HK-2 (cell line): ENCODE measurements at regions not wholly inside any gene's neighbourhood (a gene's known extent, or its start where the extent isn't known, plus 50 kb on each side); places are given as distances from the start of the nearest gene placed in this dataset.
"Not testable (repeated sequence)": the region's sequence is repeated elsewhere in the genome, so short reads cannot be mapped to it uniquely, and the experiment has no call there.

Source experiments
- DNase-seq: peaks from one replicate; pipeline ENCODE4 v3.0.0-alpha.2; 2018; ENCODE audit not compliant: unreplicated experiment

- no peak for DNase-seq
These were observed 249.3 kb upstream of the KRR1 start for GRCh38 chr12:75760573-75761294.

DNA sequence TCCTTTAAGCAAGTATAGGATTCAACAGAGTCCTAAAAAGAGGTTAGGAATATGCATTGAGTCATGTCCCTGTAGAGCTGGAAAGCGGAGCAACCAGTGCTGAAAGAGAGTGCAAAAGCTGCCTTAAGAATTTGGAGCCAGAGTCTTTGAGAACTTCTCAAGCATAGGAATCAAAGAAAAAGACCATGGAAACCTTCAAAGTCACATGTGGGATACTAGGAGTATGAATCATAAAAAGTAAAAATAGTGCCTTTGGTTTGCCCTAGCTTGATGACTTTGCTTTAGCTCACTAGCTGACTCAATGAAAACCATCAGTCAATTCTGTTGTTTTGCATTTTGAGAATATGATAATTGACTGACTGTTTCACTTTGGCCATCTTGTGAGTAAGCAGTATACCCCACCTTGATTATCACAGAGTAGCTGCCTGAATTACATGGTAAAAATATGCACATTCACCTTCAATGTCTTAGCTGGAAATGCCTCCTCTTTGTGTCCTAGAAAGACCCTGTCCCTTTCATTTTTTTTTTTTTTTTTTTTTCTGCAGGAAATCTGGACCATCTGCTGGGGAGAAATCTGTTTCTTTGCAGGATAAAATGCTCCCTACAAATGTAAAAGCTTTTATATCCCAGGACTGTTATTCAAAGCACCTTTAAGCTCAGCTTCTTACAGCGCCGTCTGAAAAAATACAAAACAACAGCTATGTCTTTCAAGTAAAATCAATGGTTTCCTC, 248.6 kb upstream of the KRR1 start:
- no peak for DNase-seq

DNA sequence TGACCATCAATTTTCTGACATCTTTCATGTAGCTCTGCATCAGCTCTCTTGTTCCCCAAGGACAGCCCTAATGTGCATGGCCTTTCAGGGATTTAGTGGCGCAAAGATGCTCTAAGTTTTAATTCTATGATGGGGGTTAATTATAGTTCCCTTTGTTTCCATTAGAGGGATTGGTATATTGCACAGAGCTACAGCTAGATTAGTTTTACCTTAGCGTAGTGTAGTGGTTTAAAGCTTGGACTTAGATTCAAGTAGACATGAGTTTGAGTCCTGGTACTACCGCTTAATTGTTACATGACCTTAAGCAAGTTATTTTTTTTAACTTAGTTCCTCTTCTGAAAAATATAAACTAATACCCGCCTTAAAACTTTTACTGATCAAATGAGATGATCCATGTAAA, 247.8 kb upstream of the KRR1 start:
- DNase-seq = no peak

GRCh38 chr12:75756771-75757170, 245.4 kb upstream of the KRR1 start:
- DNase-seq = no peak

GRCh38 chr12:75756111-75756510, 244.7 kb upstream of the KRR1 start:
- no peak for DNase-seq

DNA sequence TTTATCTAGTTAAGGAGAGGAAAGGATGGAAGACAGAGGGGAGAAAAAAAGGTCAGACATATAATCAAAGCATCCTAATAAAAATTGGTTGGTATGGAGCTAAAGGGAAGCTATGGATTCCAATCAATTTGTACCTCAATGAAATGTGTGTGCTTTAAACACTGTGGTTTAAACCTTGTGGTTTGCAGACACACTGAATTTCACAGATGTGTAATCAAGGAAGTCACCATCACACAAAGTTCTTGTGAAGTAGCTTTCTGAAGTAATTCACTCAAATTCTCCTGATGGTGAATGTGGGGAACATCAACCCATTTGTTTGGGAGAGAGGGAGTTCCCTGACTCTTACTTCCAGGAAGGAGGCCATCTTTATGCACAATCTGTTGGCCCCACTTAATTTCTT, 243.3 kb upstream of the KRR1 start:
- DNase-seq = no peak

- DNase-seq = no peak
These were observed 242.7 kb upstream of the KRR1 start for GRCh38 chr12:75754141-75754540.

DNA sequence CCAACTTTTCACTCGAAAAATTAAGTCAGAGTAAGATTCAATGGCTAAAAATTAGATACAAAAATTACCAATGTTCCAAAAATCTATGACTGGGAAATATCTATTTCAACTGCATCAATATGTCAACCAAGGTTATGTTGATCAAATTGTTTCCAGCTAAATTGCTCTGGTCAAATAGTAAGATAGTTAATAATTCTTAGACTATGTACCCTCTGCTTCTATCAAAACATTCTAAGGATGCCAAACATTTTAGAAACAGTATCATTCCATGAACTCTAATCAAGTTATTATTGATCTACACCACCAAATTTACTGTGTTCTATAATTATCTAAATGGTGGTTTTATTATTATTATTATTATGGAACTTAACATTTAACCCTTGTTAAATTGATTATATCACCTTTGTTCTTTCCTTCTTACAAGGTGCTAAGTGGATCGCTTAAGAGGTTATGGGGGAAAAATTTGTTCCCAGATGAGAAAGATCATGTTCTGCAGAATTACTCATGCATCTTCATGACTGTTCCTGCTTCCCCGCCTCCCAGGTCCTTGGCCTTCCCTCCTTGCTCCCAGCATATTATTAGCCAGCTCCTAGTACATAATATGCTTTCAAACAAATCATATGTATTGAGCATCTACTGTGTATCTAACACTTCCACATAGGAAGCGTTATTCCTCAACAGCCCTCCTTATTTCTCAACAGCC, 240.5 kb upstream of the KRR1 start:
- no peak for DNase-seq

GRCh38 chr12:75750716-75751306, 239.4 kb upstream of the KRR1 start:
- DNase-seq = no peak

DNA sequence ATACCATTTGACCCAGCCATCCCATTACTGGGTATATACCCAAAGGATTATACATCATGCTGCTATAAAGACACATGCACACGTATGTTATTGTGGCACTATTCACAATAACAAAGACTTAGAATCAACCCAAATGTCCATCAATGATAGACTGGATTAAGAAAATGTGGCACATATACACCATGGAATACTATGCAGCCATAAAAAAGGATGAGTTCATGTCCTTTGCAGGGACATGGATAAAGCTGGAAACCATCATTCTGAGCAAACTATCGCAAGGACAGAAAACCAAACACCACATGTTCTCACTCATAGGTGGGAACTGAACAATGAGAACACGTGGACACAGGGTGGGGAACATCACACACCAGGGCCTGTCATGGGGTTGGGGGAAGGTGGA, 237.6 kb upstream of the KRR1 start:
- not testable (repeated sequence) for DNase-seq

GRCh38 chr12:75748136-75748535, 236.7 kb upstream of the KRR1 start:
- no peak for DNase-seq

DNA sequence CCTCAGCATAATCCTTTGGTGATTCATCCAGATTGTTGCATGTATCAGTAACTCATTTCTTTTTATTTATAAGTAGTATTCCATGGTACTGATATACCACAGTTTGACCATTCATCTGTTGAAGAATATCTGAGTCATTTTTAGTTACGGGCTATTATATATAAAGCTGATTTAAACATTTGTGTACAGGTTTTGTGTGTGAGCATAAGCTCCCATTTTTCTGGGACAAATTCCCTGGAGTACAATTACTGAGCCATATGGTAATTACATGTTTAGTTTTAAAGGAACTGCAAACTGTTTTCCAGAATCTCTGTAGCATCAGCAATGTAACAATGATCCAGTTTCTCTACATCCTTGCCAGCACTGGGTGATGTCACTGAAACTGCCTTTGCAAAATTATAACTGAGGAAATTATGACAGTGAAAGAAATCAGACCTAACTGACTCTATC, 236.2 kb upstream of the KRR1 start:
- DNase-seq = no peak

DNA sequence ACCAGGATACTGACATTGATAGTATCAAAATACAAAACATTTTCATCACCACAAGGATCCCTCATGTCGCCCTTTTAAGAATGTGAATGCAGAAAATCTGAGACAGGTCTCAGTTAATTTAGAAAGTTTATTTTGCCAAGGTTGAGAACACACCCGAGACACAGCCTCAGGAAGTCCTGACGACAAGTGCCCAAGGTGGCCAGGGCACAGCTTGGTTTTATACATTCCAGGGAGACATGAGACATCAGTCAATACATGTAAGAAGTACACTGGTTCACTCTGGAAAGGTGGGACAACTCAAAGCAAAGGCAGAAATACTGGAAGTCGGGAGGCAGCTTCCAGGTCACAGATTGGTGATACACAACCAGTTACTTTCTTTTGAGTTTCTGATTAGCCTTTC, 235.2 kb upstream of the KRR1 start:
- no peak for DNase-seq

DNA sequence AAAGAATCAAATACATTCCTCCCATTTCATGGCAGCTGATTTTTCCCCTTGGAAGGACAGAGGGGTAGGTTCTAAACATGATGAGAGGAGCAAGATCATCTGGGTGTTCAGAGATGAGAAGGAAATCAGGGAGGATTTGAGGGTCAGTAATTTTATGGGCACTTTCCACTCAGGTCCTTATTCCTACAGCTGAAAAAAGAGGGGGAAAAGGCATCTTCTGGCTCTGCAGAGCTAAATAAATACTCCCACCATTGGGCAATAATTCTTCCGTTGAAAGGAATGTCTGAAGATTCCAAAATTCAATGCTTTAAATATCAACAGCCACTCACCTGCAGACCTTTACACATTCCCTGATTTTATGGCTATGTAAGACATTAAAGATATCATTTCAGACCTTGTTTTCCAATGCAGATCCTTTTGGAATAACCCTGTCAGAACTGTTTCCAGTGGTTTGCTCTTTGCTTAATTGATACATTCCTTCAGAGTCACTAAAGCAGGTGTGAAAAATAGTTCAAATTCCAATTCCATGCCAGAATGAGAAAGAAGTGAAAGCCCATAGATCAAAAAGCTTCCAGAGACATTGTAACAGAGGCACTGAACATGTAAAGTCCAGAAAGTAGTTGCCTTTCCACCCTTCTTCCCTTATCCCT, 233.3 kb upstream of the KRR1 start:
- no peak for DNase-seq

GRCh38 chr12:75742961-75743360, 231.6 kb upstream of the KRR1 start:
- no peak for DNase-seq

- DNase-seq = no peak
These were observed 230.6 kb upstream of the KRR1 start for GRCh38 chr12:75742048-75742447.

DNA sequence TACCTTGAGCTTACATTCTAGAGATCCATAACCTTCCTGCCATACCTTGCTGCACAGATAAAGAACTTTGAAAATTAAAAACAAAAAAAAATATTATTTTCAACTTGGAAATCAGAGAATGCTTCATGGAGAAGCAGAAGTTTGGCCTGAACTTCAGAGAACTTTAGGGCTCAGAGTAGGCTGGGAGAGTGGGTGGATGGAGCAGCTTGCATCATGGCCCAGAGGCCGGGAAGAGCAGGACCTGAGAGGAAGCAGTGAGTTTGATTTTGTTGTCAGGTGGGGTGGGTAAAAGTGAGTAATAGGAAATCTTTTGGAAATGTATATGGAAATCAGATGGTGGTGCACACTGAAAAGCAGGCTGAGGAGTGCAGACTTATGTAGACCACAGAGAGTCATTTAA, 228.5 kb upstream of the KRR1 start:
- DNase-seq = no peak

GRCh38 chr12:75739098-75739497, 227.7 kb upstream of the KRR1 start:
- DNase-seq = not testable (repeated sequence)

DNA sequence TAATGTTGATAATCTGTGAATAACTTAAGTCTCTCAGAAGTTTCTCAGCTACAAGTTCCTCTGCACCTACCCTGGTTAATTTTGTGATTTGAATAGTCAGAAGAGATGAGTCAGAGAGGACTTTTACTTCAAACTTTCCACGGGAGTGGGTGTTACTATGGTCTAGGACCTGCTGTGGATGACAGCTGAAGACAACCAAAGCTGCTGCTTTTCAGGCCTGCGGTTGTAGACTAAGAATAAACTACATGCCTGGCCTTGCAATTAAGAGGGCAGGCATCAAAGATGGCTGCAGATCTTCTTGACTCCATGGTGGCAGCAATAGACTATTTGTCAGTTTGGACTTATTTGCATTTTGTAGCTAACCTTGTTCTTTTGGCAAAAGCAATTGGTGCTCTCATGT, 227.1 kb upstream of the KRR1 start:
- no peak for DNase-seq

GRCh38 chr12:75735853-75736252, 224.4 kb upstream of the KRR1 start:
- DNase-seq = no peak

DNA sequence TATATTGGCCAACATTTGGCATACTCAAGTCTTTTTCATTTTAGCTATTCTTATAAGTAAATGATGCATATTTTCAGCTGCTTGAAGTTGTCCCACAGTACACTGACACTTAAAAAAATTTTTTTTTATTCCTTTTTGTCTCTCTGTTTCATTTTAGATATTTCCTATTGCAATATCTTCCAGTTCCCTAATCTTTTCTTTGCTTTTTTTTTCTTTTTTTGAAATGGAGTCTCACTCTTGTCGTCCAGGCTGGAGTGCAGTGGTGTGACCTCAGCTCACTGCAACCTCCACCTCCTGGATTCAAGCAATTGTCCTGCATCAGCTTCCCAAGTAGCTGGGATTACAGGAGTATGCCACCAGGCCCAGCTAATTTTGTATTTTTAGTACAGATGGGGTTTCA, 217.4 kb upstream of the KRR1 start:
- no peak for DNase-seq

DNA sequence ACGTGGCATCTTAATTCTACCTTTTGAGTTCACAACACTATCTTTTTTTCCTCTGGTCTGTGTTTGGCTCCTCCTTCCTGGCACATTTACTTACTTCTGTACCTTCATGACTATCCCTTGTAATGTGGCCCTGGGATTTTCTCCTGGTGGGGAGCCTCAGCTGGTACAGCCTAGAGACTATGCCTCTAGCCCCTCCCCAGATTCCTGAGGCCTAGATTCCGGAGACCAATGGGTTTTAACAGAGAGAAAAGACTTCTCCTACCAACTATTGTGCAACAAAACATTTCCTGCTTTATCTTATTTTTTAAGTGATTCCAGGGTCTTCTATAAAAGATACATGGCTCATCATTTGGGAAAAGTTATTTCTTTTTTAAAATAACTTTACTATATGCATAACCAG, 216.2 kb upstream of the KRR1 start:
- no peak for DNase-seq
